Breast epithelium (tissue), 4 donors: ENCODE measurements at regions not wholly inside any gene's neighbourhood (a gene's known extent, or its start where the extent isn't known, plus 50 kb on each side); places are given as distances from the start of the nearest gene placed in this dataset.
A peak's percentile ranks its signal among the peaks of the same experiment; 100 is the strongest.

Experiments used
- DNase-seq, 2 donors: peaks; one replicate each; pipeline ENCODE4 v3.0.0-alpha.2; 2019; ENCODE audit warnings: low spot score in 2 of 2
- H3K27ac ChIP-seq, 2 donors: fragments of 200-600 bp; sonication (generic) in 1 of 2; one replicate each; pipeline ENCODE4 v1.5.1; 2016 to 2019; ENCODE audit warnings: mild to moderate bottlenecking in 1 of 2
- H3K27me3 ChIP-seq, 2 donors: fragments of 200-600 bp; sonication (generic) in 1 of 2; one replicate each; pipeline versions ENCODE4 v1.5.1 to v1.6.0; 2017 to 2019; ENCODE audit warnings: control low read depth in 1 of 2, mild to moderate bottlenecking in 1 of 2
- H3K36me3 ChIP-seq: fragments of 200-600 bp; one replicate; pipeline ENCODE4 v1.5.1; 2019
- H3K4me1 ChIP-seq, 2 donors: fragments of 200-600 bp; sonication (generic); one replicate each; pipeline ENCODE4 v1.5.1; 2016 to 2019; ENCODE audit warnings: control low read depth in 1 of 2
- H3K4me3 ChIP-seq, 3 donors: fragments of 200-600 bp; sonication (generic); 1 replicate in 2 of 3; 2 replicates in 1 of 3; pipeline ENCODE4 v1.5.1; 2016 to 2019; ENCODE audit warnings: mild to moderate bottlenecking in 3 of 3, moderate library complexity in 2 of 3
- H3K9me3 ChIP-seq, 2 donors: fragments of 200-600 bp; sonication (generic) in 1 of 2; one replicate each; pipeline ENCODE4 v1.5.1; 2016 to 2019; ENCODE audit warnings: control low read depth in 1 of 2
- POLR2A ChIP-seq: fragments of 450-650 bp; IDR thresholded peaks from one replicate; pipeline ENCODE4 v1.6.1; 2016; ENCODE audit warnings: antibody characterized with exemption, mild to moderate bottlenecking, moderate library complexity
- POLR2AphosphoS5 ChIP-seq, 3 donors: sonication (generic); formaldehyde crosslinking; IDR thresholded peaks; one replicate each; pipeline ENCODE4 v1.6.1; 2017; ENCODE audit warnings: antibody characterized with exemption in 3 of 3
- intact Hi-C: fragments of 100-400 bp; cut with DNase I; formaldehyde crosslinking; loops from one replicate; pipeline ENCODE4 v1.15.1; 2023; ENCODE audit warnings: low total_unique reads
- TF ChIP-seq, protein P1 (sequence below), 3 donors: fragments of 450-650 bp; IDR thresholded peaks; one replicate each; pipeline ENCODE4 v1.5.1; 2016 to 2017; ENCODE audit warnings: antibody characterized with exemption in 3 of 3, mild to moderate bottlenecking in 3 of 3, moderate library complexity in 3 of 3

DNA sequence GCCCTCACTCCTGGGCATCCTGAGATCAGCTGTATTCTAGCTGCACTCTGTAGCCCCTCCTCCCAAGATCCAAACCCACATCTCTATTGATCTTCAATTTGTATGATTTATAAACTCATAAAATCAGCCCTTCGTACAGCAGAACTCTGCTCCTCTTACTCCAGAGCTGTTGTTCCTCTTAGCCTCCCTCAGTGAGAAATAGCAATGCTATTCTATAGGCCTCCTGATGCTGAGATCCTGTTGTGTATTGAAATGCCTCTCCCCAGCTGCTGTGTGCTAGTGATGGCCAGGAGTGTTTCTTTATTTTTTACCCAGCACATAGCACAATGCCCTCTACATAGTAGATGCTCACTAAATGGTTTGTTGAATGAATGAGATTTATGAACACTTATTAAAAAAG is 320.5 kb upstream of the ADCY2 start:
- Histone ChIP-seq H3K36me3 (no peaks in the 10 kb centered on the region), H3K27me3 (no peaks in the 10 kb centered on the region), H3K4me1 (no peaks in the 10 kb centered on the region), H3K4me3 (no peak overlapping the region), H3K27ac (no peak overlapping the region), H3K9me3 (no peaks in the 10 kb centered on the region)
- DNase-seq, result no peak
- intact Hi-C loops, result no loop called here
- no peak for TF ChIP-seq POLR2A
- TF ChIP-seq POLR2AphosphoS5 (IDR thresholded peaks at IDR 0.05), result no peak
- TF ChIP-seq, protein P1, sequence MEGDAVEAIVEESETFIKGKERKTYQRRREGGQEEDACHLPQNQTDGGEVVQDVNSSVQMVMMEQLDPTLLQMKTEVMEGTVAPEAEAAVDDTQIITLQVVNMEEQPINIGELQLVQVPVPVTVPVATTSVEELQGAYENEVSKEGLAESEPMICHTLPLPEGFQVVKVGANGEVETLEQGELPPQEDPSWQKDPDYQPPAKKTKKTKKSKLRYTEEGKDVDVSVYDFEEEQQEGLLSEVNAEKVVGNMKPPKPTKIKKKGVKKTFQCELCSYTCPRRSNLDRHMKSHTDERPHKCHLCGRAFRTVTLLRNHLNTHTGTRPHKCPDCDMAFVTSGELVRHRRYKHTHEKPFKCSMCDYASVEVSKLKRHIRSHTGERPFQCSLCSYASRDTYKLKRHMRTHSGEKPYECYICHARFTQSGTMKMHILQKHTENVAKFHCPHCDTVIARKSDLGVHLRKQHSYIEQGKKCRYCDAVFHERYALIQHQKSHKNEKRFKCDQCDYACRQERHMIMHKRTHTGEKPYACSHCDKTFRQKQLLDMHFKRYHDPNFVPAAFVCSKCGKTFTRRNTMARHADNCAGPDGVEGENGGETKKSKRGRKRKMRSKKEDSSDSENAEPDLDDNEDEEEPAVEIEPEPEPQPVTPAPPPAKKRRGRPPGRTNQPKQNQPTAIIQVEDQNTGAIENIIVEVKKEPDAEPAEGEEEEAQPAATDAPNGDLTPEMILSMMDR (IDR thresholded peaks at IDR 0.05), result no peak

GRCh38 chr5:7078101-7078500 is 317.8 kb upstream of the ADCY2 start:
- TF ChIP-seq POLR2AphosphoS5 (IDR thresholded peaks at IDR 0.05), result no peak
- TF ChIP-seq, protein P1 (IDR thresholded peaks at IDR 0.05), result no peak
- TF ChIP-seq POLR2A, result no peak
- H3K4me3 ChIP-seq, result no peak overlapping the region
- no peak for DNase-seq
- intact Hi-C loops, result no loop called here
- H3K4me1 ChIP-seq, result no peaks in the 10 kb centered on the region
- no peak overlapping the region for H3K27ac ChIP-seq
- H3K27me3 ChIP-seq, result no peaks in the 10 kb centered on the region
- H3K36me3 ChIP-seq, result no peaks in the 10 kb centered on the region
- H3K9me3 ChIP-seq, result no peaks in the 10 kb centered on the region

DNA sequence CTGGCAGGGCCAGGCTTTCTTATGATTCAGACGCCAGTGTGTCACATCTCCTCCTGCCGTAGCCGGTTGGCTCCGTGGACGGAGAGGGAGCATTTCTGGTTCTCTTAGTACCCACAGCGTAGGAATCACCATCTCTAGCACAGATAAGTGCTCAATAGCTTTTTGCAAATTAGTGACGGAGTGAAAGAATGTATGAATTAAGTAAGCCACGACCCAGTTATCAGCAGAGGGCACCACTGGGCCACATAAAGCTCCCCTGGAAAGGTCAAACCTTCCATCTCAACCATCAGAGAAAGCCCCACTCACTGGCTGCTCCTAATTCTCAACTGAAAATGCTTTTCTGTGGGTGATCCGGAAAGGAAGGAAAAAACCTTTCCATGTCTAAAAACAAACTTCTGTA is 317.0 kb upstream of the ADCY2 start:
- no peaks in the 10 kb centered on the region for H3K9me3 ChIP-seq
- H3K4me1 ChIP-seq, result no peaks in the 10 kb centered on the region
- H3K4me3 ChIP-seq, result no peak overlapping the region
- no peak overlapping the region for H3K27ac ChIP-seq
- no peak for DNase-seq
- TF ChIP-seq POLR2AphosphoS5 (IDR thresholded peaks at IDR 0.05) (no peak), POLR2A (no peak)
- TF ChIP-seq, protein P1 (IDR thresholded peaks at IDR 0.05), result peak in 1 of 3 donors; percentile 16
- intact Hi-C loops, result no loop called here
- no peaks in the 10 kb centered on the region for H3K36me3 ChIP-seq
- H3K27me3 ChIP-seq, result no peaks in the 10 kb centered on the region

DNA sequence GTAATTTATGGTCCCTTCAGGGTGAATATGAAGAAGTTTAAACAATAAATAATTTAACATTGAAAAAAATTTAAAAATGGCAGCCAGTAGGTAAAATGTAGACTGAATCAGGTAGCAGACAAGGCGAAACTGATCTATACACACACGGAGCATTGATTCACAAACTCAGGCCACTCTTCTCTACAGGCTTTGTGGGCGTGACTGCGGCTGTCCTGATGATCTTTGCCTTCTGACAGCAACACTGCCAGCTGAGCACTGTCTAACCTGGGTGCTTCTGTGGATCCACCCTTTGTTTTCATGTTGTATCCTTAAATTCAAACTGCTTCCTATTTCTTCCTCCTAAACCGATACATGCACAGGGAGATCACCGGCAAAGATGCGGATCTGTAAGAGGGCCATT is 315.4 kb upstream of the ADCY2 start:
- no peak overlapping the region for H3K27ac ChIP-seq
- no peaks in the 10 kb centered on the region for H3K4me1 ChIP-seq
- intact Hi-C loops, result no loop called here
- no peaks in the 10 kb centered on the region for H3K27me3 ChIP-seq
- no peaks in the 10 kb centered on the region for H3K36me3 ChIP-seq
- DNase-seq, result no peak
- H3K4me3 ChIP-seq, result no peak overlapping the region
- H3K9me3 ChIP-seq, result peaks cover 0 to 5% of the 10 kb centered on the region in 2 donors
- TF ChIP-seq POLR2A (no peak), POLR2AphosphoS5 (IDR thresholded peaks at IDR 0.05) (no peak)
- TF ChIP-seq, protein P1 (IDR thresholded peaks at IDR 0.05), result no peak

DNA sequence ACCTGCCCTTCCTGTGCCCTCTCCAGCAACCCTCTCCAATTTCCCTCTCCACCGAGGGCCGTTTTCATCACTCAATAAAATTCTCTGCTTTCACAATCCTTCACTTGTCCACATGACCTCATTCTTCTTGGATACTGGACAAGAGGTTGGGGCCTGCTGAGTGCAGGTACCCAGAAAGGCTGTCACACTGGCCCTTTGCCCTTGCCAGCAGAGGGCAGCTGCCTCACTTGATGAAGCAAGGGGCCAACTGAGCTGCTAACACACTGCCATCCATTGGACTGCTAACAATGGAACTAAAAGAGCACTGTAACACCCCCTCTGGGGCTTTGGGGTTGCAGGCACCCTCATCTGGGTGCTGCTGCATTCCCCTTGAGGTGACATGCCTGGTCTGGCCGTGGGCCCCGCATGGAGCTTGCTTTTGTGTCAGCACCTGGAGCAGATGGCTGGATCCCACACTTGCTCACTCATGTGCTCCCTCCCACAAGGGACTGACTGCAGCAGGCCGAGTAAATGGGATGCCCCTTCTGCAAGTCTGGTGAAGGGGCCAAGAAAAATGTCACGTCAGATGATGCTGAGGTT is 308.1 kb upstream of the ADCY2 start:
- Histone ChIP-seq H3K27me3 (no peaks in the 10 kb centered on the region), H3K4me3 (no peak overlapping the region), H3K4me1 (no peaks in the 10 kb centered on the region), H3K27ac (no peak overlapping the region), H3K9me3 (peaks cover 0 to 5% of the 10 kb centered on the region in 2 donors), H3K36me3 (no peaks in the 10 kb centered on the region)
- TF ChIP-seq, protein P1 (IDR thresholded peaks at IDR 0.05), result no peak
- TF ChIP-seq POLR2A, result no peak
- TF ChIP-seq POLR2AphosphoS5 (IDR thresholded peaks at IDR 0.05), result no peak
- no peak for DNase-seq
- intact Hi-C loops, result no loop called here
